ENCODE measurements at regions not wholly inside any gene's neighbourhood (a gene's known extent, or its start where the extent isn't known, plus 50 kb on each side); places are given as distances from the start of the nearest gene placed in this dataset.

DNA sequence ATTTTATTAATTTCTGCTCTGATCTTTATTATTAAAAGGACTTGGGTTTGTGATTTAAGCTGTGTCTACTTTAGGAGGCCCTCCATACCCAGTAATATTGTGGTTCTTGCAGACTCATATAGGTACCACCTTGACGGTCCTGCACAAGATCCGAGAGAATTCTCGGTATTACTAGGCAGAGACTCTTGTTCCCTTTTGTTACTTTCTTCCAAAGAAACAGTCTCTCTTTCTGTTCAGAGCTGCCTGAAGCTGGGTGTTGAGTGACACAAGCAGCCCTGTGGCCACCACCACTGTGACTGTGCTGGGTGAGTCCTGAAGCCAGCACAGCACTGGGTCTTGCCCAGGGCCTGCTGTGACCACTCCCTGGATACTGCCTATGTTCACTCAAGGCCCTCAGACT, 666.6 kb downstream of the SEMA5A start:
- TF ChIP-seq CTCF (IDR thresholded peaks at IDR 0.05; ENCODE audit: poor library complexity) (no peak), EZH2 (IDR thresholded peaks at IDR 0.05; ENCODE audit: borderline replicate concordance) (no peak)
